ENCODE measurements at regions not wholly inside any gene's neighbourhood (a gene's known extent, or its start where the extent isn't known, plus 50 kb on each side); places are given as distances from the start of the nearest gene placed in this dataset.

- CTCF ChIA-PET, result no interaction called here
Measured at GRCh38 chrX:94775640-94776039, 1101.6 kb downstream of the FAM133A start.

DNA sequence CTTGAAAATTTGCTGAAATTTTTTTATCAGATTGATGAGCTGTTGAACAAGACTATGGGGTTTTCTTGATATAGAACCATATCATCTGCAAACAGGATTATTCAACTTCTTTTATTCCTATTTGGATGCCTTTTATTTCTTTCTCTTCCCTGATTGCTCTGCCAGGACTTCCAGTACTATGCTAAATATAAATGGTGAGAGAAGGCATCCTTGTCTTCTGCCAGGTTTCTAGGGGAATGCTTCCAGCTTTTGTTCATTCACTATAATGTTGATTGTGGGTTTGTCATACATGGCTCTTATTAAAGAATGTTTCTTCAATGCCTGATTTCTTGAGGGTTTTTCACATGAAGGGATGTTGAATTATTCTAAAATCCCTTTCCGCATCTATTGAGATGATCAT is 1139.5 kb downstream of the FAM133A start:
- peaks cover 7% of the 10 kb centered on the region for H3K9me3 Mint-ChIP-seq
- no peak for DNase-seq
- intact Hi-C loops (cut with micrococcal nuclease), result no loop called here
- no peak overlapping the region for H3K27ac Mint-ChIP-seq
- ChIA-PET CTCF (no interaction called here), POLR2A (no interaction called here)
- ATAC-seq (ENCODE audit: low read depth), result no peak
- H3K4me1 Mint-ChIP-seq, result no peaks in the 10 kb centered on the region
- H3K36me3 Mint-ChIP-seq (ENCODE audit: low read depth), result no peaks in the 10 kb centered on the region
- H3K27me3 Mint-ChIP-seq, result no peaks in the 10 kb centered on the region
- TF ChIP-seq CTCF (IDR thresholded peaks at IDR 0.05), result no peak
- no peak overlapping the region for H3K4me3 Mint-ChIP-seq

More at GRCh38 chrX:94775640-94776039, 1101.6 kb downstream of the FAM133A start:
- no peaks in the 10 kb centered on the region for H3K27me3 Mint-ChIP-seq
- H3K27ac Mint-ChIP-seq, result no peak overlapping the region
- no peaks in the 10 kb centered on the region for H3K9me3 Mint-ChIP-seq
- intact Hi-C loops (cut with micrococcal nuclease), result no loop called here
- no peaks in the 10 kb centered on the region for H3K36me3 Mint-ChIP-seq (ENCODE audit: low read depth)
- no peaks in the 10 kb centered on the region for H3K4me1 Mint-ChIP-seq
- no peak overlapping the region for H3K4me3 Mint-ChIP-seq
- ATAC-seq (ENCODE audit: low read depth) (no peak), DNase-seq (no peak)
- TF ChIP-seq CTCF (IDR thresholded peaks at IDR 0.05), result no peak
- POLR2A ChIA-PET, result no interaction called here

- ATAC-seq (ENCODE audit: low read depth) (no peak), DNase-seq (no peak)
- Mint-ChIP-seq H3K9me3 (peaks cover 6% of the 10 kb centered on the region), H3K27me3 (no peaks in the 10 kb centered on the region), H3K27ac (no peak overlapping the region), H3K4me1 (no peaks in the 10 kb centered on the region), H3K36me3 (ENCODE audit: low read depth) (no peaks in the 10 kb centered on the region), H3K4me3 (no peak overlapping the region)
- no peak for TF ChIP-seq CTCF (IDR thresholded peaks at IDR 0.05)
- POLR2A ChIA-PET, result no interaction called here
- CTCF ChIA-PET, result no interaction called here
- intact Hi-C loops (cut with micrococcal nuclease), result no loop called here
Measured at GRCh38 chrX:94814216-94814615, 1140.2 kb downstream of the FAM133A start.

DNA sequence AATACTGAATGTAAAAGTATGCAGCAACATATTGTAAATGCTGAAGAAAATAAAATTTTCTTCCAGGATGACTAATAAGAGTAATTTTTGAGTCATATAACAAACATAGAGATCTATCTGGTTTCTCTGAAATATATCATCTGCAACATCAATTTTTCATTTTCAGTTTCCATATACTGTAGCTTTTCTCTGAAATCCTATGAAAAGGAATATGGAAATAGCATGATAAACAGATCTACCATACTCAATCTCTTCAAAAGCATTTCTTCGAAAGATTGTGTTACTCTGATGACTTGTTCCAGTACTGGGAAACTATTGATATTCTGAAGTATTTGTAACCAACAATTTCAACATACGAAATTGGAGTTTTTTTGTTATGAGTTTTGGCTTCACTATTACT is 1156.7 kb downstream of the FAM133A start:
- no peak overlapping the region for H3K4me3 Mint-ChIP-seq
- POLR2A ChIA-PET, result no interaction called here
- no peaks in the 10 kb centered on the region for H3K27me3 Mint-ChIP-seq
- no peak for ATAC-seq (ENCODE audit: low read depth)
- H3K36me3 Mint-ChIP-seq (ENCODE audit: low read depth), result no peaks in the 10 kb centered on the region
- no peaks in the 10 kb centered on the region for H3K9me3 Mint-ChIP-seq
- no peak for DNase-seq
- TF ChIP-seq CTCF (IDR thresholded peaks at IDR 0.05), result no peak
- H3K4me1 Mint-ChIP-seq, result no peaks in the 10 kb centered on the region
- intact Hi-C loops (cut with micrococcal nuclease), result no loop called here
- CTCF ChIA-PET, result no interaction called here
- H3K27ac Mint-ChIP-seq, result no peak overlapping the region

DNA sequence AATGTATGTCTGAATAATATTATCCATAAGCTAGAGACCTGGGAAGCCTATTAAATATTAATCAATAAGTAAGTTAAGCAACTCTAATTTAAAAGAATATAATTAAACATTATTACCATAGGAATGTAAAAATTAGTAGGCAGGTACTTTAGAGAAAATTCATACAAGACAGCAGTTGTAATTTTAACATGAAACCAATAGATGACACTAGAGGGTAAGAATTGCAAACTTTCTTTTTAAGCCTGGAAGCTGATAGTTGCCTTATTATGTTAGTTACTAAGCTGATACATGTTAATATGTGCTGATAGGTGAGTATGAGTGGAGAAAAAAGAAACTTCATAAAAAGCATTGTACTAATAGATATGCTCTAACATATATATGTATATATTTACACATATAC is 1157.4 kb downstream of the FAM133A start:
- CTCF ChIA-PET, result no interaction called here
- Mint-ChIP-seq H3K27ac (no peak overlapping the region), H3K4me3 (no peak overlapping the region), H3K4me1 (no peaks in the 10 kb centered on the region), H3K9me3 (no peaks in the 10 kb centered on the region), H3K27me3 (no peaks in the 10 kb centered on the region), H3K36me3 (ENCODE audit: low read depth) (no peaks in the 10 kb centered on the region)
- intact Hi-C loops (cut with micrococcal nuclease), result no loop called here
- POLR2A ChIA-PET, result no interaction called here
- ATAC-seq (ENCODE audit: low read depth), result no peak
- DNase-seq, result no peak
- no peak for TF ChIP-seq CTCF (IDR thresholded peaks at IDR 0.05)

Measured in activated B cell treated with CpG ODN at 0.5 μM for 24 hours (primary cell).